ENCODE measurements at regions not wholly inside any gene's neighbourhood (a gene's known extent, or its start where the extent isn't known, plus 50 kb on each side); places are given as distances from the start of the nearest gene placed in this dataset.

DNA sequence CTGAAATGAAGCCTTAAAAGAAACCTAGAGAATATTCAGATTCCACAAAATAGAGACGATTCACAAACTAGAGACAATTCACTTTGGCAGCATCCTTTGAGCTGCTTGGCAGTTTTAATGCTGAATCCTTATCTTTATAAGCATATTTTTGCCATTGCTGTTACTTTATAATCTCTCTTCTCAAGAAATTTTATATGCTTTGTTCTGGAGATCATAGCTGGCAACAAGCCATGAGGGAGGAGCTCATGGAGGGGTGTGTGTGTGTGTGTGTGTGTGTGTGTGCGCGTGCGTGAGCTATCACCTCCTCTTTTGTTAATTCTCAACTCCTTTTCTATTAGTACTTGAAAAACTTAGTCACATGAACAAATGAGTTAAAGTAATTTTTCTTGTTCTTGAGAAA lies 495.0 kb upstream of the RGMA start:
- no peak for TF ChIP-seq POLR2A (IDR thresholded peaks at IDR 0.05)
- TF ChIP-seq, protein P1, sequence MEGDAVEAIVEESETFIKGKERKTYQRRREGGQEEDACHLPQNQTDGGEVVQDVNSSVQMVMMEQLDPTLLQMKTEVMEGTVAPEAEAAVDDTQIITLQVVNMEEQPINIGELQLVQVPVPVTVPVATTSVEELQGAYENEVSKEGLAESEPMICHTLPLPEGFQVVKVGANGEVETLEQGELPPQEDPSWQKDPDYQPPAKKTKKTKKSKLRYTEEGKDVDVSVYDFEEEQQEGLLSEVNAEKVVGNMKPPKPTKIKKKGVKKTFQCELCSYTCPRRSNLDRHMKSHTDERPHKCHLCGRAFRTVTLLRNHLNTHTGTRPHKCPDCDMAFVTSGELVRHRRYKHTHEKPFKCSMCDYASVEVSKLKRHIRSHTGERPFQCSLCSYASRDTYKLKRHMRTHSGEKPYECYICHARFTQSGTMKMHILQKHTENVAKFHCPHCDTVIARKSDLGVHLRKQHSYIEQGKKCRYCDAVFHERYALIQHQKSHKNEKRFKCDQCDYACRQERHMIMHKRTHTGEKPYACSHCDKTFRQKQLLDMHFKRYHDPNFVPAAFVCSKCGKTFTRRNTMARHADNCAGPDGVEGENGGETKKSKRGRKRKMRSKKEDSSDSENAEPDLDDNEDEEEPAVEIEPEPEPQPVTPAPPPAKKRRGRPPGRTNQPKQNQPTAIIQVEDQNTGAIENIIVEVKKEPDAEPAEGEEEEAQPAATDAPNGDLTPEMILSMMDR (IDR thresholded peaks at IDR 0.05): no peak

All from uterus (tissue), 2 donors.